Brain microvascular endothelial cell (primary cell): ENCODE measurements at regions not wholly inside any gene's neighbourhood (a gene's known extent, or its start where the extent isn't known, plus 50 kb on each side); places are given as distances from the start of the nearest gene placed in this dataset.
A peak's percentile ranks its signal among the peaks of the same experiment; 100 is the strongest.
"Not testable (repeated sequence)": the region's sequence is repeated elsewhere in the genome, so short reads cannot be mapped to it uniquely, and the experiment has no call there.

Experiments
- DNase-seq: peaks from one replicate; pipeline ENCODE4 v3.0.0-alpha.2; 2020
- H3K27ac ChIP-seq: fragments of 250-450 bp; sonication (Bioruptor Pico); 2 replicates; pipeline ENCODE4 v1.5.1; 2020; ENCODE audit warnings: mild to moderate bottlenecking, moderate library complexity
- H3K27me3 ChIP-seq: fragments of 250-450 bp; sonication (Bioruptor Pico); replicated peaks from 2 replicates; pipeline ENCODE4 v1.5.1; 2020; ENCODE audit warnings: mild to moderate bottlenecking
- H3K36me3 ChIP-seq: fragments of 250-450 bp; sonication (Bioruptor Pico); replicated peaks from 2 replicates; pipeline ENCODE4 v1.5.1; 2020; ENCODE audit warnings: mild to moderate bottlenecking
- H3K4me3 ChIP-seq: 2 replicates; pipeline ENCODE4 v1.5.1; 2011; ENCODE audit warnings: low read depth, mild to moderate bottlenecking, control low read depth, low read length, moderate library complexity
- CTCF ChIP-seq: IDR thresholded peaks from 2 replicates; pipeline ENCODE4 v1.5.1; 2011; ENCODE audit warnings: low read depth, mild to moderate bottlenecking, moderate library complexity, low read length, control low read depth, inconsistent platforms; ENCODE audit errors: missing control alignments
- in situ Hi-C: cut with HindIII; loops from 2 replicates; pipeline ENCODE4 v1.10.0; 2017; ENCODE audit warnings: low sequenced_read_pairs, low pct_ligation_motif_present

GRCh38 chr16:86951831-86952598, 365.2 kb downstream of the C16orf95 start:
- Histone ChIP-seq H3K27me3 (no peaks in the 10 kb centered on the region), H3K36me3 (no peaks in the 10 kb centered on the region), H3K27ac (peak overlapping the region; percentile 97), H3K4me3 (no peak overlapping the region)
- TF ChIP-seq CTCF = no peak
- in situ Hi-C loops = no loop called here
- peak; percentile 98 for DNase-seq

- Histone ChIP-seq H3K27ac (peak overlapping the region; percentile 97), H3K4me3 (no peak overlapping the region), H3K36me3 (no peaks in the 10 kb centered on the region), H3K27me3 (no peaks in the 10 kb centered on the region)
- in situ Hi-C loops = no loop called here
- no peak for DNase-seq
- TF ChIP-seq CTCF = no peak
Measured at GRCh38 chr16:86952769-86953168, 364.4 kb downstream of the C16orf95 start.

- Histone ChIP-seq H3K27me3 (no peaks in the 10 kb centered on the region), H3K27ac (no peak overlapping the region), H3K4me3 (no peak overlapping the region), H3K36me3 (no peaks in the 10 kb centered on the region)
- in situ Hi-C loops = no loop called here
- DNase-seq = no peak
- no peak for TF ChIP-seq CTCF
Measured at GRCh38 chr16:86953631-86954391, 363.4 kb downstream of the C16orf95 start.

GRCh38 chr16:86955136-86955855, 361.9 kb downstream of the C16orf95 start:
- no peak for DNase-seq
- H3K27me3 ChIP-seq = no peaks in the 10 kb centered on the region
- no peak overlapping the region for H3K4me3 ChIP-seq
- no peaks in the 10 kb centered on the region for H3K36me3 ChIP-seq
- no peak for TF ChIP-seq CTCF
- H3K27ac ChIP-seq = no peak overlapping the region
- in situ Hi-C loops = no loop called here

- Histone ChIP-seq H3K27ac (no peak overlapping the region), H3K36me3 (no peaks in the 10 kb centered on the region), H3K27me3 (no peaks in the 10 kb centered on the region), H3K4me3 (no peak overlapping the region)
- TF ChIP-seq CTCF = no peak
- in situ Hi-C loops = no loop called here
- no peak for DNase-seq
Measured at GRCh38 chr16:86956437-86956836, 360.8 kb downstream of the C16orf95 start.

- H3K36me3 ChIP-seq, DNase-seq, H3K4me3 ChIP-seq, H3K27ac ChIP-seq, in situ Hi-C loops, H3K27me3 ChIP-seq: not testable (repeated sequence)
Measured at GRCh38 chr16:86957662-86958198, 359.5 kb downstream of the C16orf95 start.
